Loucy (cell line): ENCODE measurements at regions not wholly inside any gene's neighbourhood (a gene's known extent, or its start where the extent isn't known, plus 50 kb on each side); places are given as distances from the start of the nearest gene placed in this dataset.

Source experiments
- H2AFZ ChIP-seq: fragments of 200-600 bp; sonication (generic); 2 replicates; pipeline ENCODE4 v1.6.0; 2016; ENCODE audit warnings: antibody characterized with exemption, mild to moderate bottlenecking, low read length, moderate library complexity
- H3F3A ChIP-seq: fragments of 200-600 bp; 2 replicates; pipeline ENCODE4 v1.6.0; 2016; ENCODE audit warnings: antibody characterized with exemption, low read depth, mild to moderate bottlenecking
- H3K27me3 ChIP-seq: fragments of 200-600 bp; sonication (generic); 2 replicates; pipeline ENCODE4 v1.6.1; 2014; ENCODE audit warnings: low read length, mild to moderate bottlenecking; ENCODE audit not compliant: insufficient read depth, poor library complexity, severe bottlenecking
- H3K36me3 ChIP-seq: fragments of 200-600 bp; sonication (generic); 2 replicates; pipeline ENCODE4 v1.6.1; 2016; ENCODE audit warnings: low read length; ENCODE audit not compliant: insufficient read depth
- H3K4me1 ChIP-seq: fragments of 200-600 bp; sonication (generic); 2 replicates; pipeline ENCODE4 v1.5.1; 2014; ENCODE audit warnings: low read length, mild to moderate bottlenecking; ENCODE audit not compliant: insufficient read depth, poor library complexity, severe bottlenecking
- H3K4me2 ChIP-seq: fragments of 200-600 bp; sonication (generic); 2 replicates; pipeline ENCODE4 v1.6.0; 2014; ENCODE audit warnings: antibody characterized with exemption, low read length, low read depth, mild to moderate bottlenecking; ENCODE audit not compliant: poor library complexity, severe bottlenecking
- H3K4me3 ChIP-seq: fragments of 200-600 bp; sonication (generic); 2 replicates; pipeline ENCODE4 v1.5.1; 2014; ENCODE audit warnings: low read length, mild to moderate bottlenecking, mixed read lengths; ENCODE audit not compliant: poor library complexity, severe bottlenecking
- H3K79me2 ChIP-seq: fragments of 200-600 bp; sonication (generic); 2 replicates; pipeline ENCODE4 v1.6.1; 2014; ENCODE audit warnings: low read length; ENCODE audit not compliant: insufficient read depth
- H3K9ac ChIP-seq: fragments of 200-600 bp; sonication (generic); 2 replicates; pipeline ENCODE4 v1.6.0; 2014; ENCODE audit warnings: mild to moderate bottlenecking, low read depth, low read length, moderate library complexity; ENCODE audit not compliant: poor library complexity, severe bottlenecking
- H3K9me2 ChIP-seq: fragments of 200-600 bp; sonication (generic); replicated peaks from 2 replicates; pipeline ENCODE4 v1.6.1; 2016; ENCODE audit warnings: low read depth, low read length, mixed read lengths
- H3K9me3 ChIP-seq: fragments of 200-600 bp; sonication (generic); 2 replicates; pipeline ENCODE4 v1.6.1; 2014; ENCODE audit warnings: mild to moderate bottlenecking, antibody characterized with exemption, low read length, low read depth; ENCODE audit not compliant: insufficient read depth
- H4K20me1 ChIP-seq: fragments of 200-600 bp; sonication (generic); 2 replicates; pipeline ENCODE4 v1.6.0; 2014; ENCODE audit warnings: antibody characterized with exemption, low read length, mild to moderate bottlenecking; ENCODE audit not compliant: insufficient read depth, poor library complexity, severe bottlenecking
- EZH2phosphoT487 ChIP-seq: fragments of 200-600 bp; IDR thresholded peaks from 2 replicates; pipeline ENCODE4 v1.6.1; 2018; ENCODE audit warnings: antibody characterized with exemption, mild to moderate bottlenecking, moderate library complexity, borderline replicate concordance
- TF ChIP-seq, protein P1 (sequence below): fragments of 200-600 bp; sonication (generic); conservative IDR thresholded peaks from 2 replicates; pipeline ENCODE4 v1.5.1; 2014; ENCODE audit warnings: mild to moderate bottlenecking, antibody characterized with exemption, low read length

DNA sequence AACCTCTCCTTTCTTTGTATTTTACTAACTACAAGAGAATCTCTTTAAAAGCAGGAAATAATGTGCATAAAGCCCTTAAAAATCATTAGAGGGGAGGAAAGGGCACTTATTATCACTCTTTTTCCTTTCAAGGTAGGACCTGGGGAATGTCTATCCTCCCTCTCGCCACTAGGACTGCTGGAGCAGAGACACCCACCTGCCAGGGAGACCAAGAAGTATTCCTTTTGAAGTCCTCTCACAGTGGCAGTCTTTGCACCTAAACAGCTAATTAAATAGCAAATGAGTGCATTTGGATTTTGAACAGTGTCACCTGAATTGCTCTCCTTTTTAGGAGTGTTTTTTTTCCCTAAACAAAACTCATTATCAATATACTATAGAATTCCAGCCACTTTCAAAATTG is 874.1 kb downstream of the ZPLD1 start:
- H3K4me2 ChIP-seq: no peak overlapping the region
- H3K4me3 ChIP-seq: no peak overlapping the region
- no peak overlapping the region for H2AFZ ChIP-seq
- H3K9me2 ChIP-seq: no peaks in the 10 kb centered on the region
- H4K20me1 ChIP-seq: no peaks in the 10 kb centered on the region
- no peaks in the 10 kb centered on the region for H3F3A ChIP-seq
- H3K27me3 ChIP-seq: no peaks in the 10 kb centered on the region
- H3K4me1 ChIP-seq: no peaks in the 10 kb centered on the region
- no peaks in the 10 kb centered on the region for H3K79me2 ChIP-seq
- no peak overlapping the region for H3K9ac ChIP-seq
- TF ChIP-seq EZH2phosphoT487: no peak
- TF ChIP-seq, protein P1, sequence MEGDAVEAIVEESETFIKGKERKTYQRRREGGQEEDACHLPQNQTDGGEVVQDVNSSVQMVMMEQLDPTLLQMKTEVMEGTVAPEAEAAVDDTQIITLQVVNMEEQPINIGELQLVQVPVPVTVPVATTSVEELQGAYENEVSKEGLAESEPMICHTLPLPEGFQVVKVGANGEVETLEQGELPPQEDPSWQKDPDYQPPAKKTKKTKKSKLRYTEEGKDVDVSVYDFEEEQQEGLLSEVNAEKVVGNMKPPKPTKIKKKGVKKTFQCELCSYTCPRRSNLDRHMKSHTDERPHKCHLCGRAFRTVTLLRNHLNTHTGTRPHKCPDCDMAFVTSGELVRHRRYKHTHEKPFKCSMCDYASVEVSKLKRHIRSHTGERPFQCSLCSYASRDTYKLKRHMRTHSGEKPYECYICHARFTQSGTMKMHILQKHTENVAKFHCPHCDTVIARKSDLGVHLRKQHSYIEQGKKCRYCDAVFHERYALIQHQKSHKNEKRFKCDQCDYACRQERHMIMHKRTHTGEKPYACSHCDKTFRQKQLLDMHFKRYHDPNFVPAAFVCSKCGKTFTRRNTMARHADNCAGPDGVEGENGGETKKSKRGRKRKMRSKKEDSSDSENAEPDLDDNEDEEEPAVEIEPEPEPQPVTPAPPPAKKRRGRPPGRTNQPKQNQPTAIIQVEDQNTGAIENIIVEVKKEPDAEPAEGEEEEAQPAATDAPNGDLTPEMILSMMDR: peak; percentile 41
- H3K9me3 ChIP-seq: no peaks in the 10 kb centered on the region
- no peaks in the 10 kb centered on the region for H3K36me3 ChIP-seq

GRCh38 chr3:103319912-103320311 is 885.1 kb downstream of the ZPLD1 start:
- Histone ChIP-seq H3K9ac (no peak overlapping the region), H3K79me2 (no peaks in the 10 kb centered on the region), H3F3A (no peaks in the 10 kb centered on the region), H4K20me1 (no peaks in the 10 kb centered on the region), H3K4me2 (no peak overlapping the region), H3K9me3 (no peaks in the 10 kb centered on the region), H2AFZ (no peak overlapping the region), H3K27me3 (no peaks in the 10 kb centered on the region), H3K36me3 (no peaks in the 10 kb centered on the region), H3K4me1 (no peaks in the 10 kb centered on the region), H3K9me2 (no peaks in the 10 kb centered on the region), H3K4me3 (no peak overlapping the region)
- TF ChIP-seq, protein P1: no peak
- no peak for TF ChIP-seq EZH2phosphoT487

GRCh38 chr3:103337179-103337845 is 902.5 kb downstream of the ZPLD1 start:
- H3K4me3 ChIP-seq: no peak overlapping the region
- no peaks in the 10 kb centered on the region for H4K20me1 ChIP-seq
- H3K79me2 ChIP-seq: no peaks in the 10 kb centered on the region
- no peaks in the 10 kb centered on the region for H3K36me3 ChIP-seq
- H3K4me2 ChIP-seq: no peak overlapping the region
- H3K4me1 ChIP-seq: peaks cover 9% of the 10 kb centered on the region
- H3K9me2 ChIP-seq: no peaks in the 10 kb centered on the region
- H3K9me3 ChIP-seq: no peaks in the 10 kb centered on the region
- H3K9ac ChIP-seq: no peak overlapping the region
- TF ChIP-seq, protein P1: no peak
- TF ChIP-seq EZH2phosphoT487: no peak
- H3K27me3 ChIP-seq: no peaks in the 10 kb centered on the region
- no peaks in the 10 kb centered on the region for H3F3A ChIP-seq
- no peak overlapping the region; the same call in none of the 2 replicates for H2AFZ ChIP-seq
